DMS153 (cell line): ENCODE measurements at regions not wholly inside any gene's neighbourhood (a gene's known extent, or its start where the extent isn't known, plus 50 kb on each side); places are given as distances from the start of the nearest gene placed in this dataset.

ENCODE experiments used
- DNase-seq: peaks from one replicate; lab custom pipeline; 2025; lab: John Stamatoyannopoulos, UW

DNA sequence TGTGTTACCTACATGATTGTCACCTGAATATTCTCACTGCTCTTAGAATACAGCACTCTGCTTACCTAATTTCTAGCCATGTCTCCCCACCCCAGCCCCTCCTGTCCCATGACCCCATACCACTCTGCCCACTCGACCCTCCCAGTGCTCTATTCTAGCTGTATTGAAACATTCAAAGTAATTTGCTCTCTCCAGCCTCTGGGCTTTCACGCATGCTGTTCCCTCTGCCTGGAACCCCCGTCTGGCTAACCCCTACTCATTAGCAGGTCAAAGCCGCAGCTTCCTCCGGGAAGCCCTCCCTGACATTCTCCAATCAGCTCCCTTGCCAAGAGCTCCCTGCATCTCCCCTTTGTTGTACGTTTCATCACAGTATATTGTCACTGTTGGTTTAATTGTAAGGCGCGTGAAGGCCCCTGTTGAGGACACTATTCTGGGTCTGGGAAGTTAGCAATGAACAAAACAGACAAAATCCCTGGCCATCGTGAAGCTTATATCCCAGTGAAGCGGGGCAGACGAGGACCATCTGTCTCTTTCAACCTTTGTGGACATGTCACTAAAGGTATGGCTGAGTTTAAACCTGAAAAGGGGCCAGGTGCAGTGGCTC lies 72.3 kb upstream of the LHX1 start:
- no peak for DNase-seq

DNA sequence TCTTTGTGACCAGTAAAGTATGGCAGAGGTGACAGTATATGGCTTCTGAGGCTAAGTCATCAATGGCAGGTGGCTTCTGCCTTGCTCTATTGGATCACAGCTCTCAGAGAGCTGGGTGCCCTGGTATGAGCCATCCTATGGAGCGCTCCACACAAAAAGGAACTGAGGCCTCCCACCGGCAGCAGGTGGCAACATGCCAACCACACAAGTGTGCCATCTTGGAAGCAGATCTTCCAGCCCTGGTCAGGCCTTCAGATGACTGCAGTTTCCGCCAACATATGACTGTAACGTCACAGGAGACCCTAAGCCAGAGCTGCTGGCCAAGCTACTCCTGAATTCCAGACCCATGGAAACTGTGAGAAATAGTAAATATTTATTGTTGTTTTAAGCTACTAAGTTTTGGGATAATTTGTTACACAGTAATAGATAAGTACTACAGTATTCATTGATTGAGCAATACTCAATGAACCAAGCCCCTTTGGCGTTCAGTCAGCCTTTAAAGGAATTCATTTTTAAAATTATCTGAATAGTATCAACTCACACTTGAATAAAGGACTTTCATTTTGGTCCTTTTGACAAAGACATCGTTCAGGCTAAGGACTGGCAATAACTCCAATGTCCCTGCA lies 69.4 kb upstream of the LHX1 start:
- DNase-seq: no peak

DNA sequence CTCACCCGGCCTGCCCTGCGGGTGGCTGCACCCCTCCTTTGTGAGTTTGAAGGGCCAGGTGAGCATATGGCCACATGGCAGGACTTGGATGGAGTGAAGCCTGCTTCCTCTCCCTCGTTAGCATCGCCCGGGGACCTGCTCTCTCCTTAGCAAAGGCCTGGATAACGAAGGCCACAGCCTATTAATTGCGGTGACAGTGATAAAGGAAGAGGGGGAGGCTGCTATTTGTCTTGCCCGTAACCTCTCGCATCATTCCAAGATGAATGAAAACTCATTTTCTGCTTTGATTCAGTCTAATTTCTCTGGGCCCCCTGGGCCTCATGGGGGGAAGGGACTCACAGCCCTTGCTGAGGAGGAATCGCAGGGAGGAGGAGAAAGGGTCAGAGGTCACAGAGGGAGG lies 68.5 kb upstream of the LHX1 start:
- DNase-seq: no peak

DNA sequence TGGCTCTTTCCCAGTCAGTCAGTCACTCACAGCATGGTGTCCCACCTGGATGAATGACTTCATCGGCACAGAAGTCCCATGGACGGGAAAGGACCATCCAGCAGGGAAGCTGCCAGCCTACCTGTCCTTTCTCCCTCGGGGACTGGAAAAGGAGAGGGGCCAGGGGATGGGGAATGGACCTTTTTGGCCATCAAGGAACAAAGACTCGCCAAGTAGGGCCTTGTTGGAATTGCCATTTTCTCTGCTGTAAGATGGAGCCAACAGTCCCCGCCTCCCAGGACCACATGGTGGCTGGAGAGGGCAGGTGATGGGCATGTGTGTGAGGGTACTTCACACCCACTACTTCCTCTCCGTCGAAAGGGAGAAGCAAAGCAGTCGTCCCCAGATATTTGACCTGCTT lies 67.8 kb upstream of the LHX1 start:
- no peak for DNase-seq

DNA sequence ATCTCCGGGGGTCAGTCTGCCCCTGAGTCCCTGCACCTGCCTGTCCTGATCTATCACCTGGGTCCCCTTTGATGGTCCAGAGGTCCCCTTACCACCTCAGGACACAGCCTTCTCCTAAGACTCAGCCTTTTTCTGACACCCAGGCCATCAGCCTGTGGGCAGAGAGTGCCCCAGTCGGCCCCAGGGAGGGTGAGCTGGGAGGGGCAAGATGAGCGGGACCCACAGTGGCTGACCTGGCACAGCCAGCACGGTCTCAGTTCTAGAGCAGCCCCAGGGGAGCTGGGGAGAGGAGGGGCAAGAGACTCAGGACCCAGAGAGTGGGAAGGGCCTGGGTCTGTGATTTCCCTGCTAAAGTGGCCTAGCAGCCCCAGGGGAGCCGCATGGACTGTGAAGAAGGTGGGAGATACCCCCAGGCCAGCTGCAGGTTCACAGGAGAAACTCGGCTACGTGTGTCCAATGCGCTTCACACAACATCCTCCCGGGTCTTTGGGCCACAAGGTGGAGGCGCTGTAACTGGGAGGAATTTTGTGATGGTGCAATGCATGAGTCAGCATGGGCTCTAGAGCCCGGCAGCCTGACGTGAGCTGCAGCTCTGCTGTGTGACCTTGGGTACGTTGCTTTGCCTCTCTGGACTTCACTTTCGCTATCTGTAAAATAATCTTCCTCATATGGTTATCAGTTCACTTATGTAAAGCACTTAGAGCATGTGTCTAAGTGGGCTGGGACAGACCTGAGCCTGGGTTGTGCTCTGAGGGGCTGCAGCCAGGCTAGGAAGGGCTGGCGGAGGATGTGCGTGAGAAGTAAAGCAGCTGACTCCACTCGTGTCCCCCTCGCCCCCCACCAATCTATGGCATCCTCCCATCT lies 67.2 kb upstream of the LHX1 start:
- no peak for DNase-seq

DNA sequence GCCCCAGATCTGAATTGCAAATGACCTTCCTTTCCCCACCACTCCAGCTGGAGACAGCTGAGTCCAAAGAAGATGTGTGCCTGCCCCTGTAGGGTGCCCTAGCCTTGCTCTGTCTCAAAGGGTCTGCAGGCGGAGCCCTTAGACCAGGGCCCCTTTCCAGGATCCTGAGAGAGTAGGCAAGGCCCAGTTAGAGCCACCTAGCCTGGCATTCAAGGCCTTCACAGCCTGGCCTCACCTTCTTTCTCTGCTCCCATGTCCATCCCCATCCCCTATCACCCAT lies 66.6 kb upstream of the LHX1 start:
- DNase-seq: no peak

DNA sequence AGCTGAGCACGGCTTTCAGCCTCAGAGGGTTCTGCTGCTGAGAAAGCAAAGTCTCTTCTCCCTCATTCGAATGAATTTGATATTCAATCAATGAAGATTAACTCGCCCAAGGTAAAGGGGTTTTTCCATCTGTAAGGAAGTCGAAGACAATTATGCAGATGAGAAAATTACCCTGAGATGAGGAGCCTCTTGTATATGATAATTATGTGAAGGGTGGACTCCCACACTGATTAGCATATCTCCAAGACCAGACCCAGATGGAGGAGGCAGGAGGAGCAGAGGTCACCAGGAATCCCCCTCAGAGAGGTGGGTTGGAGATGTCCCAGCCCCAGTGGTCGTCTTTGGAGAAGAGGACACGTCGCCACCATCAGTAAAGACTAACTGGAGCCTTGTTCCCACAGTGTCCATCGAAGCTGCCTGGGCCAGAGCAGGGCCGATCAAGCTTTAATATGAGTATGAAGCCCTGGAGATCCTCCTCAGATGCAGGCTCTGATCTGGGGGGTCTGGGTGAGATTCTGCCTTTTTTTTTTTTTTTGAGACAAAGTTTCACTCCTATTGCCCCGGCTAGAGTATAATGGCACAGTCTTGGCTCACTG lies 61.5 kb upstream of the LHX1 start:
- no peak for DNase-seq

DNA sequence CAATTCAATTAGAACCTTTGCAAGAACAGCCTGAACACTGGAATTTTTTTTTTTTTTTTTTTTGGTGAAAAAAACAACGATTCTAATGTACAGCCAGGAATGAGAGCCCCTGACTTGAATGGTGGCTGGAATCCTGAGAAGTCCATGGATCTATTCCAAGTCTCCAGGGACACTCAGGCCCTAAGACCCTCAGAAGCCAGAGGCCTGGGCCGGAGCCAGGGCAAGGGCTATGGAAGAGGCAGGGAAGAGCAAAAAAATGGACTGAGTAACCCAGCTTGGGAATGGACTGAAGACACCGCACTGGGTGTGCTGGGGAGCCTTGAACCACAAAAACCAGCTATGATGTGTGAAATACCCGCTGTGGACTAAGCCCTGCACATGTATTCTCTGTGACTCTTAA lies 60.3 kb upstream of the LHX1 start:
- DNase-seq: no peak

DNA sequence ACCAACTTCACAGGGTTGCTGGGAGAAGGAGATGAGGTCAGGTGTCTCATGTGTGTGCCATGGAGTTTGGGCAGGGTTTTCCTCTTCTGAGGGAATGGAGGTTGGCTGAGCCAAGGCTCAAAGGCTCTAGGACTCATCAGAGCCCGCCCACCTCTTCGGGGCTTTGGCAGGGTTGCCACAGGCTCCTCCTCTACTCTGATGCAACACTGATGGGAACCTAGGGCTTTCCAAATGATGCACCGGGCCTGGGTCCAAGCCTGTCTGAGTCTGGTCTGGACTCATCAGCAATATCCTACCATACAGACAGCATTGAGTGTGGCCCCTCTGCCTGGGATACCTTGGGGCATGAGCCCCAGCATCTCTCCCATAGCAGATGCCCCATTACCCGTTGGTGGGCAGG lies 59.5 kb upstream of the LHX1 start:
- no peak for DNase-seq

DNA sequence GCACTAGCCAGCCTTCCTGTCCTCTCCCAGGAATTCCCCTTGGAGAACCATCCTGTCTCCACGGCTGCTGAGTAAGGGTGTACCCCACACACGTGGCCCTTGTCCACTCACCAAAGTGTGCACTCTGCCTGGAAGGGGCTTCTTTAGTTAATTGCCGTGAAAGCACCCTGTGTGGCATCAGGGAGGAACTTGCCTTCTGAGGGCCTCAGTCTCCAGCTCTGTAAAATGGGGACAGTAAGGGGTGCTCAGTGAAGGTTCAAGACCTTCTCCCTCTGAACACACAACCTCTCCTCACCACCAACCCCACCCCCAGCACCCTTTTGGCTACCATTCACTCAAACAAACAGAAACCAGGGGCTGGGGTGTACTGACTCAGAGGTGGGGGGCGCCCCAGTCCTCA lies 59.1 kb upstream of the LHX1 start:
- DNase-seq: no peak

DNA sequence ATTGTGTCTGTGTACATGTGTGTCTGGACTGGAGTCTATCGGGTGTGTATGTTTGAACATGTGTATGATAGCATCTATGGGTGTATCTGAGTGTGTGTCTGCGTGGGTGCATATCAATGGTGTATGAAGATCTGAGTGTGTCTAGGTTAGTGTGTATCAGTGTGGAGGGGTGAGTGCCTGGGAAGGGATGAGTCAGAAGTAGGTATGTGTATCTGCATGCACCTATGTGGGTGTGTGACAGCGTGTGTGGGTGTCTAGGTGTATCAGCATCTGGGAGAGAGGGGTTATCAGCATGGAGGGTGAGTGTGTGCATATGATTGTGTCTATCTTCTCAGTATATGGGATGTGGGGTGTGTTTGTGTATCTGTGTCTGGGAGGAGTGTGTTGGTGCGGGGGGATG lies 58.2 kb upstream of the LHX1 start:
- DNase-seq: no peak

DNA sequence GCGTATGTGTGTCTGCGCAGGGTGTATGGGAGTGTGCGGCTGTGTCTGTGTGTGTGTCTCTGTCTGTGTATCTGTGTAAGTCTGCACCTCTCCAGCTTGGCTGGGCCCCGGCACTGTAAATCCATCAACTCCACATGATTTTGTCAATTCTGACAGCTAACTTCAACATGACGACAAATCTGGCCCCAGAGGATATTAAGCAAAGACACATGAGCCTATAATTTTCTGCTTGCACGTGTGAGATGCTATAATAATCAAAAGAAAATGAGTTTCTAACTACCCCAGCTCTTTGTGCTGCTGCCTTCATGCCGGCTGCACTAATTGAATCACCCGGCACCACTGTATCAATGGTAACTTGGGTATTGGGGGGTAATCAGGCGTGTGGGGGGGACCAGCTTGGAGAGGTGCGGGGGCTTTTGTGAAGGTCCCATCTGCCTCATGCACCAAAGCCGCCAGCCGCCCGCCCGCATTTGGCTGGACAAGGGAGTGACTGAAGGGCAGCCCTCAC lies 57.6 kb upstream of the LHX1 start:
- no peak for DNase-seq

DNA sequence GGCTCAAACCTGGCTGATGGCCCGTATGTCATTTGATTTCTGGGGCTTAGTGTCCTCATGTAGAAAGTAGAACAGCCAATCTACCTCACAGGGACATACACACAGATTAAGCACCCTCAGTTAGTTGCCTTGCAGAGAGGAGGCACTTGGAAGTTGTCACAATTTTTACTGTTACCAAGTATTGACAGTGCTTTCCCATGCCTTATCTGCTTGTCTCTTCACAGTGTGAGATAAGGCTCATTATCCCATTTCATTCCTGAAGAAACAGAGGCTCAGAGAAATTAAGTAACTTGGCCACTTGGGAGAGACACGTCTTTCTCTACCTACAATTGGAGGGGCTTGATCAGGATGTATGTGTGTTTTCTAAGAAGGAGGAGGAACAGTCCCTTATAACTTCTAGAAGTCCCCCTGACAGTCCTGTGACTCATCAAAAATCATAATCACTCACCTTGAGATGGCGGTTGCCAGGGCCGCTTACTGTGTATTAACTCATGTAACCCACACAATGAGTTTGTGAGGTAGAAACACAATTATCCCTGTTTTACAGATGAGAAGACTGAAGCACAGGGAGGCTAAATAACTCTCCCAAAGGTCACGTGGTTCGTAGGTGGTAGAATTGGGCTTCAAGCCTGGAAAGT lies 56.9 kb upstream of the LHX1 start:
- DNase-seq: no peak

DNA sequence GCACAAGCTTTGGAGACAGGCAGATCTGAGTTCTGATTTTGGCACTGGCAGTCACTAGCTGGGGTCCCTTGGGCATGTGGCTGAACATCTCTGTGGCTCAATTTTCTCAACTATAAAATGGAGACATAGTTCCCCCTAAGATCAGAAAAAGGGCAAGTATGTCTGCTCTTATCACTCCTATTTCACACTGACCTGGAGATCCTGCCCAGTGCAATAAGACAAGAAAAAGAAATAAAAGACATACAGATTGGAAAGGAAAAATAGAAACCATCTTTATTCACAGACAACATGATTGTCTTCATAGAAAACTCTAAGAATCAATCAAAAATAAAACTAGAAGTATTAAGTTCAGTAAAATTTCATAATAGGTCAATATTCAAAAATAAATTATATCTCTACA lies 56.0 kb upstream of the LHX1 start:
- DNase-seq: no peak

DNA sequence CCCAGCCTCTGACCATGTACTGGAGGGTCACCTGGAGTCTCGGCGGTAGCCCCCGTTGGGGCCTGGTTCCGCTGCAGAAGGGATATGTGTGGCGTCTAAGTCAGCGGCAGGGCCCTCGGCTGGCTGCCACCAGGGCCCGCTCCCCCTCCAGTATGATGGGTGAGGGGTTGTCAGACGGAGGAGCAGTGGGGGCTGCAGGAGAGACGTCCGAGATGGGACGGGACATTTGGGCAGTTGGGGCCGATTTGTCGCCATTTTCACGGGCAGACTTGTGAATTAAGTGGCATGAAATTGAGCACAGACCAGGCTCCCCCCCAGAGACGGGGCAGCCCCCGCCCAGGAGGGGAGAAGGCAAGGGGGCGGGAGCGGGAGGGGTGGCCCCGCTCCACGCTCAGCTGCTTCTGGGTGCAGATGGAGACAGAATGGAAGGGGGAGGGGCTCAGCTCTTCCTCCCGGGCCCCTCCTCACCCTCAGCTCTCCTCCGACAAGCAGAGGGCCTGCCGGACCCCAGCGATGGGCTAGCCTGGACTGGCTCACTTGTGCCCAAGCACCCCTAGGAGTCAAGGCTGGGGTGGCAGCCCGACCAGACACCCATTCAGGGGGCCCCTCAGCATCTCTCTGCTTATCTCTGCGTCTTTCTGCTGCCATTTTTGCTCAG lies 52.7 kb upstream of the LHX1 start:
- no peak for DNase-seq

DNA sequence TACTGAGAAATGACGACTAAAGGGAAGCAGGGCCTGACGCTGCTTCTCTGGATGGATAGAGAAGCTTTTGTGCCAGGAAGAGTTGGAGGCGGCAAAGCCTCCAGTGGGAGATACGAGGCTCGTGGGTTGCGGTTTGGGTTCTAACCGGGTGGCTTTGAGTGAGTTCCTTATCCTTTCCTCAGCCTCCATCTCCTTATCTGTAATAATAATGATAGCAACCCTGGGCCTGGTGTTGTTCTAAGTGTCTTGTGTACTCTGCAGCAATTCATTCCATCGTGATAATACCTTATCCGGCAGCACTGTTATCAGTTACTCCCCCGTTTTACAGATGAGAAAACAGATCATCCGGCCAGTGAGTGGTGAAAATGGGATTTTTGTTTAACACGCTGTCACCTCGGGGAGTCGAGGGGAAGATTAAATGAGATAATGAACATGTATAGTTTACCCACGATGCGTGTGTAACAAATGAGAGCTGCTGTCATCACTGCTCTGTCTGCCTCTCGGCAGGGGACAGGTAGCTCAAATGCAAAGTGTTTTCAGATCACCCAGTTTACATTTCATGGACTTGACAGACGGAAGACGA lies 52.0 kb upstream of the LHX1 start:
- DNase-seq: no peak

DNA sequence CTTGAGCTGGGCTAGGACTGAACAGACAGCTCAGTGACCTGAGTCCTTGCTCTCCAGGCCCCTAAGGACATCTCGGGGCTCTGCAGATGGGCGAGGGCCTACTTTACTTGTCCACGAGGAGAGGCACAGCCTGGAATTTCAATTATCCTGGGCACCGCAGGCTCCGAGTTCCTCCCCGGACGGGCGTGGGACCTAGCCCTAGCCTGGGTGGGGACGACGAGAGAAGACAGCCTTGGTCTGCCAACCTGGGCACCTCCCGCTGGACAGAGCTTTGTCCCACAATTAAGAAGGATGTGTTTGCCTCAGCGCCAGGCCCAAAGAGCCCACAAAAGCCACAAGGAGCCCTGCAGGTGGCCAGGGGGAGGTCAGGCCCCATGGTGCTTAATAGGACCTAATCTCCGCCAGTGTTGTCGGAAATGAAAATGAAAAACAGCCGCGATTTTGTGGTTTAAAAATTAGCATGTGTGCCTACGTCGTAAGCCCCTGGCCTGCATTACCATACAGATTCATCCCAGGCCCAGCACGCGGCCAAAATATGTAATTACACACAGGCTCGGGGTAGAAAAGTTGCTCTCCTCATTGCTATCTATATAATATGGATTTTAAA lies 51.4 kb upstream of the LHX1 start:
- DNase-seq: no peak
